ENCODE measurements at regions not wholly inside any gene's neighbourhood (a gene's known extent, or its start where the extent isn't known, plus 50 kb on each side); places are given as distances from the start of the nearest gene placed in this dataset.
"Not testable (repeated sequence)": the region's sequence is repeated elsewhere in the genome, so short reads cannot be mapped to it uniquely, and the experiment has no call there.

DNA sequence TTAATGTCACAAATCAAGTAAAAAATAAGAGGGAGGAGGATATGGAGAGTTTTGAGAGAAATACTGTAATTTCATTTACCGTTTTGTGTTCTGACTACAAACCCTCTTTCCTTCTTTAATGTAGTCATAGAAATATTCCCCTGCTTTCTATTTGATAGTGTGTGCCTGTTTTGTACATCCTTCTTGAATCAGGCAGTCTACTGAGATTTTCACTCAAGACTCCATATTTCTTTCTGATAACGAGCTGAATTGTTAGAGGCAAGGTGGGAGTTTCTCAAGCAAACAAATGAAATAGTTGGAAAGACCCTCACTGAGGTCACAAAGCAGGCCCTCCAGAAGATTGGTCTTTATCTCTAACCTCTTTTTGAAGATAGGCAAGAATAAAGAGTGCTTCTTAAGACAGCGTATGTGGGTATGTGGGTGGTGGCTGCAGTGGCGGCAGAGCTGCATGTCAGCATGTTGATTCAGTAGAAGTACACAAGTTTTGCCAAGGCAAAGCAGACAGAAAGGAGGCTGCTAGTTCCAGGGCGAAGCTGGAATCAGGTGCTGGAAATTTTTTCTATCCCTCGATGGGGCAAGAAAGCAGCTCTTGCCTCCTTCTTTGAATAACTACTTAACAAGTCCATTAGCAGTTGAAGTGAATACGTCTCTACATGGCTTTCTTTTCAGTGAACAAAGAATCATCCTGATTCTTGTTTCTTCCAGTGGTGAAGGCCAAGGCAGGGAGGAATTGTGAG is 164.2 kb downstream of the FAM76B start:
- no peak for DNase-seq (ENCODE audit: insufficient read length, low spot score)
- no peak for FAIRE-seq

DNA sequence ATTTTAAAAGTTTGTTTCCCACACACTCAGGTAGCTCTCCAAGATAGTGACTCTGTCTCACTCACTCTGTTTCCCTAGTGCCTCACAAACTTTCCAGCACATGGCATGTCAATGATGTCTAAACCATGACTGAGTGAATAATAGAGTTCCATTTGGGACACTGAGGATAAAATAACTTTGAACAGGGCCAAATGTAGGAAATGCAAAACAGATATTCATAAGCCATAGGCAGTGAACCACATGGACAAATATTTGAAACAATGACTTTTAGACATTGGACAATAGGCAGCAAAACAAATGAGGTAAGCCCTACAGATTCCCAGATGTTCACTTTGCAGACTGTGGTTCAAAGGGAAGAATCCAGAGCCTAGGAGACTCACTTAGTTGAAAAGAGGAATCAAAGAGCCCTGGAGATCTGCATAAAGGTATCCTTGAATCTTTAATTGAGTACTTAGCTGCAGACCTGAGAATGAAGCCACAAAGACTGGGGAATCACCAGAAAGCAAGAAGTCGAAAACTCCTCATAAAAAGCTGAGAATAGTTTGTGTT is 173.3 kb downstream of the FAM76B start:
- FAIRE-seq (no peak), DNase-seq (ENCODE audit: insufficient read length, low spot score) (no peak)
- TF ChIP-seq POU2F2 (IDR thresholded peaks at IDR 0.05; ENCODE audit: low read depth, low read length) (no peak), POLR2A (IDR thresholded peaks at IDR 0.05; ENCODE audit: low read depth, low read length) (no peak), POLR2AphosphoS5 (IDR thresholded peaks at IDR 0.05; ENCODE audit: low read depth, low read length) (no peak), TAF1 (IDR thresholded peaks at IDR 0.05; ENCODE audit: low read depth, low read length) (no peak), PAX5 (IDR thresholded peaks at IDR 0.05; ENCODE audit: insufficient read depth, low read length, severe bottlenecking) (no peak), SPI1 (IDR thresholded peaks at IDR 0.05; ENCODE audit: low read depth, low read length) (no peak)

More for the DNA sequence above, 164.2 kb downstream of the FAM76B start:
- TF ChIP-seq POLR2A (IDR thresholded peaks at IDR 0.05; ENCODE audit: low read depth, low read length) (no peak), POU2F2 (IDR thresholded peaks at IDR 0.05; ENCODE audit: low read depth, low read length) (no peak), SPI1 (IDR thresholded peaks at IDR 0.05; ENCODE audit: low read depth, low read length) (no peak), POLR2AphosphoS5 (IDR thresholded peaks at IDR 0.05; ENCODE audit: low read depth, low read length) (no peak), PAX5 (IDR thresholded peaks at IDR 0.05; ENCODE audit: insufficient read depth, low read length, severe bottlenecking) (no peak), TAF1 (IDR thresholded peaks at IDR 0.05; ENCODE audit: low read depth, low read length) (no peak)

DNA sequence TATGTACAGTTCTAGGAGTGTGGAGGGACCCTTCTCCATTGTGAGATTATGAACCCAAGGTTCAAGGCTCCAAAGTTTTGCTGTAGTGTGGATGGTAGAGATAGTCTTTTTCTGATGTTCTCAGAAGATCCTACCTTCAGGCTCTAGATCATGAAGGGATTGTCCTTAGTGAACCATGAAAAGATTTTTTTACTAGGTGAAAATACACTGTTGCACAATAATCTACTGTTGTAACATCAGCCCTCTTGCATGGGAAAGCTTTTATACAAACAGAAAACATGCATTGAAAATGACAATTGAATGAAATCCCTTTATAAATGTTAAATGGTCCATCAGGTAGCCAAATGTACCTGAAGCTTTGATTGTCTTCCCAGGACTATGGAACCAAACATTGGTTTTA is 177.8 kb downstream of the FAM76B start:
- DNase-seq (ENCODE audit: insufficient read length, low spot score) (no peak), FAIRE-seq (no peak)
- no peak for TF ChIP-seq TAF1 (IDR thresholded peaks at IDR 0.05; ENCODE audit: low read depth, low read length)
- TF ChIP-seq POLR2A (IDR thresholded peaks at IDR 0.05; ENCODE audit: low read depth, low read length), result no peak
- TF ChIP-seq POLR2AphosphoS5 (IDR thresholded peaks at IDR 0.05; ENCODE audit: low read depth, low read length), result no peak
- TF ChIP-seq SPI1 (IDR thresholded peaks at IDR 0.05; ENCODE audit: low read depth, low read length), result no peak
- TF ChIP-seq POU2F2 (IDR thresholded peaks at IDR 0.05; ENCODE audit: low read depth, low read length), result no peak
- TF ChIP-seq PAX5 (IDR thresholded peaks at IDR 0.05; ENCODE audit: insufficient read depth, low read length, severe bottlenecking), result no peak

DNA sequence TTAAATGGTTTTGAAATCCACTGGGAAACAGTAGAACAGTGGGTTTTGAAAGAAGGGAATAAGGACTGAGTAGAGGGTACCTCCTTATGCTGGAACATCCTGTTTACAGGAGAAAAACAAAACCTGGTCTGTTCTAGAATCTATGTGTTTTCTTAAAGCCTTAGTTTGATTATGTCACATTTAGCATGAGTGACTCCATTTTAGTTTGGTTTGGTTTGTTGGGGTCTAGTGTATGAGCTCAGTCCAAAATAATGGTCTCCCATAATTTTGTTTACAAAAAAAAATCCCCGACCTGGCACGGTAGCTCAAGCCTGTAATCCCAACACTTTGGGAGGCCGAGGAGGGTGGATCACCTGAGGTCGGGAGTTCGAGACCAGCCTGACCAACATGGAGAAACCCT is 179.4 kb downstream of the FAM76B start:
- not testable (repeated sequence) for DNase-seq (ENCODE audit: insufficient read length, low spot score); FAIRE-seq

DNA sequence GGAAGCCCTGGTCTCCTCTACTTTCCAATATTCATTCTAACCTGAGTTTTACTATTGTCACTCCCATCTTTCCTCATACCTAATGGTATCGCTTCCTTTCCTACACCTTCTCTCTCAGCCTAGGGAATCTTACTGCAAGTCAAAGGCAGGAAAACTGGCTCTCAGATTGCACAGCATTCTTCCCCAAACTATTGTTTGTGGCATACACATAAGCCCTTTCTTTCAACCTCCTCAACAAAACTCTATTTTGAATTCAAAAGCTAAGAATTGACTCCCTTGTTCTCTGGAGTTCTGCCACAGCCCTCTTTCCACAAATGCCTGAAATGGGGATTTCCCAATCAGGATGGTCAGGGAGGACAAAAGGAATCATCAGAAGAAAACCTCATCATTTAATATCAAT is 181.5 kb downstream of the FAM76B start:
- DNase-seq (ENCODE audit: insufficient read length, low spot score) (no peak), FAIRE-seq (no peak)
- TF ChIP-seq PAX5 (IDR thresholded peaks at IDR 0.05; ENCODE audit: insufficient read depth, low read length, severe bottlenecking) (no peak), SPI1 (IDR thresholded peaks at IDR 0.05; ENCODE audit: low read depth, low read length) (no peak), POU2F2 (IDR thresholded peaks at IDR 0.05; ENCODE audit: low read depth, low read length) (no peak), POLR2A (IDR thresholded peaks at IDR 0.05; ENCODE audit: low read depth, low read length) (no peak), POLR2AphosphoS5 (IDR thresholded peaks at IDR 0.05; ENCODE audit: low read depth, low read length) (no peak), TAF1 (IDR thresholded peaks at IDR 0.05; ENCODE audit: low read depth, low read length) (no peak)

DNA sequence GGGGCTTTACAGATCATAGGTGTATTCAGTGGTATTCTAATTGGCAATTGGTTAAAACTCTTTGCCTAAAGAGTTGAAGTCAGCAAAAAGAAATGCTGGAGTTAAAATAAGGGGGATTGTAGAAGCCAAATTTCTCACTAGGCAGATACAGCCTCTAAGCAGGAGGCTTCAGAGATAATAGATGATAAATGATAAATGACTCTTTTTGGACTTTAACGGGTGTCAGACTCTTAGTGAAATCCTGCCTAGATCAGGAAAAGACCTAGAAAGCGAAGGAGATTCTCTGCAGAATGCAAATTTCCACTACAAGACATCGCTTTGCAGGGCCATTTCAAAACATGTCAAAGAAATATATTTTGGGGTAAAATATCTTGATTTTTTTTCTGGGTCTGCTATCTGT is 182.8 kb downstream of the FAM76B start:
- no peak for TF ChIP-seq PAX5 (IDR thresholded peaks at IDR 0.05; ENCODE audit: insufficient read depth, low read length, severe bottlenecking)
- no peak for TF ChIP-seq POLR2AphosphoS5 (IDR thresholded peaks at IDR 0.05; ENCODE audit: low read depth, low read length)
- no peak for TF ChIP-seq POLR2A (IDR thresholded peaks at IDR 0.05; ENCODE audit: low read depth, low read length)
- TF ChIP-seq TAF1 (IDR thresholded peaks at IDR 0.05; ENCODE audit: low read depth, low read length), result no peak
- DNase-seq (ENCODE audit: insufficient read length, low spot score) (no peak), FAIRE-seq (no peak)

DNA sequence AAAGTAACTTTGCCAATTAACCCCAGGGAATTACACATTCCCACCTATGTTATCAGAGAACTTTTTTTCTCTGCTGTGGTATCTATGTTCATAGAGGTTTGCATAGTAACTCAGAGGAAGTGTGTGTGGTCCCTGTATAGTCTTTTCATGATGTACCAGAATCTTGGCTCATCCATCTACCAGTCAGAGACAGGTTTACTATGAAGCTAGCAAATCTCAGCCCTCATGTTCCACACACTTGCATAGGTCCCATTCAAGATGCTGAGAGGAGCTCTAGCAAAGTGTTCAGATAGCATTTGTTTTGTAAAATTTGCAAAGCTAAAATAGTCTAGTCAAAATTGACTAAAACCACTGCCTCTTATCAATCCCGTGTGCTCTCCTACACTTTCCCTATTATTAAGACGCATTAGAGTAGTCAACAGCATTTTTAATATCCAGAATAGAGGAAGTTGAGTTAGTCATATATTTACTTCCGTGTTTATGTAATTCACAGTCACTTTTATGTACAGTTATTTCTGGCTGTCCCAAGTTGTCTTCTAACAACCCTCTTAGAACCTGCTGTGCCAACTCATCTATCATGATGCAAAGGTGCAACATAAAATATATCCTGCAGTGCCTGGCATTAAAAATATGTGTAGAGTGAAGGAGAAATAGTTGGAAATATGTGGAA is 184.2 kb downstream of the FAM76B start:
- DNase-seq (ENCODE audit: insufficient read length, low spot score) (no peak), FAIRE-seq (no peak)
- TF ChIP-seq SPI1 (IDR thresholded peaks at IDR 0.05; ENCODE audit: low read depth, low read length), result no peak
- TF ChIP-seq PAX5 (IDR thresholded peaks at IDR 0.05; ENCODE audit: insufficient read depth, low read length, severe bottlenecking), result no peak
- no peak for TF ChIP-seq POLR2AphosphoS5 (IDR thresholded peaks at IDR 0.05; ENCODE audit: low read depth, low read length)
- no peak for TF ChIP-seq TAF1 (IDR thresholded peaks at IDR 0.05; ENCODE audit: low read depth, low read length)
- no peak for TF ChIP-seq POLR2A (IDR thresholded peaks at IDR 0.05; ENCODE audit: low read depth, low read length)
- TF ChIP-seq POU2F2 (IDR thresholded peaks at IDR 0.05; ENCODE audit: low read depth, low read length), result no peak

DNA sequence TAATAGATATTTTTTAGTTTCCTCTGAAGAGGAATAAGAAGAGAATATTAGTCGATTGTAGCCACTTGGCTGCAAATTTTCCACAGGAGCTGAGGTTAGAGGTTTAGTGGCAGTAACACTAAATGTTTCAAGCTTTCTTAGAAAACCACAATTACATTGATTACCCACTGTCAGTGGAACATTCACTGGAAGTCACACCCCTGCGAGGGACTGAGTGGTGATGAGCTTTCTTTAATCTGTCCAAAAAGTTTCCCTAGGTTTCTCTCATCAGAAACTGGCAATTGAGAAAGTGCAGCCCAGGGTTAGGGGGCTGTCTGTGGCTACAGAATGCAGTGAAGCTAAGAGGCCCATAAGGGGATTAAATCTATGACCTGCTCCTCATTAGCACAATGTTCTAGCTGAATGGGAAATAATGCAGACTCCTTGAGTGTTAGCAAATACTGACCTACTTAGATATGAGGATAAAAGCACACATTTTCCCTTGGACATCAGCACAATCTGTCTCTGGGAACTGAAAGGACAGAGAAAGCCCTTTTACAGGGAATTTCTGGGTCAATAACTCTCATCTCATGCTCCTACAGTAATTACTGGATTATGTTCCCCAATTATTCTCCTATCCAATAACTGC is 189.5 kb downstream of the FAM76B start:
- TF ChIP-seq PAX5 (IDR thresholded peaks at IDR 0.05; ENCODE audit: insufficient read depth, low read length, severe bottlenecking) (no peak), SPI1 (IDR thresholded peaks at IDR 0.05; ENCODE audit: low read depth, low read length) (no peak), TAF1 (IDR thresholded peaks at IDR 0.05; ENCODE audit: low read depth, low read length) (no peak), POU2F2 (IDR thresholded peaks at IDR 0.05; ENCODE audit: low read depth, low read length) (no peak), POLR2AphosphoS5 (IDR thresholded peaks at IDR 0.05; ENCODE audit: low read depth, low read length) (no peak), POLR2A (IDR thresholded peaks at IDR 0.05; ENCODE audit: low read depth, low read length) (no peak)
- DNase-seq (ENCODE audit: insufficient read length, low spot score), result no peak
- FAIRE-seq, result no peak

DNA sequence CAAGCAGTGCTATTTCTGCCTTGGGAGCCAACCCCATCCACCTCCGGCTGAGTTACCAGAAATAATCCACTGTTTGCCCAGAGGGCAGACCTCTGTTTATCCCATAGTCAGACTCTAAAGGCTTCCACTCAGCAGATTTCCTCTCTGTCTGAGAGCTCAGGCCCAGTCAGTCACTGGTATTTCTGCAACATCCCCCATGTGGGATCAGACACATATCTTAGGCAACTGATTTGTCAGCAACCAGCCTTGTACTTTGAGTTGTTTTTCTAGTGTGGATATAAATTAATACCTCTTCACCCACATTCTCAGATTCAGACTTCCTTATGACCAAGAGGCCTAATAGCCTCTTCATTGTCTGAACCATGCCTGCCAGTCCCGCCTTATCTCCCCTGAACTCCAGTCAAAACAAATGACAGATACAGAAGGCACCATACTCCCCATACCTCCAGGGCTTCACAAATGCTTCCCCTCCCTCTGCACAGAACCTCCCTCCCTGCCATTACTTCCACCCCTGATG is 193.6 kb downstream of the FAM76B start:
- TF ChIP-seq POLR2A (IDR thresholded peaks at IDR 0.05; ENCODE audit: low read depth, low read length), result no peak
- TF ChIP-seq SPI1 (IDR thresholded peaks at IDR 0.05; ENCODE audit: low read depth, low read length), result no peak
- TF ChIP-seq POU2F2 (IDR thresholded peaks at IDR 0.05; ENCODE audit: low read depth, low read length), result no peak
- TF ChIP-seq PAX5 (IDR thresholded peaks at IDR 0.05; ENCODE audit: insufficient read depth, low read length, severe bottlenecking), result no peak
- TF ChIP-seq TAF1 (IDR thresholded peaks at IDR 0.05; ENCODE audit: low read depth, low read length), result no peak
- TF ChIP-seq POLR2AphosphoS5 (IDR thresholded peaks at IDR 0.05; ENCODE audit: low read depth, low read length), result no peak
- DNase-seq (ENCODE audit: insufficient read length, low spot score) (no peak), FAIRE-seq (no peak)

All from GM12891 (cell line).